ENCODE measurements at regions not wholly inside any gene's neighbourhood (a gene's known extent, or its start where the extent isn't known, plus 50 kb on each side); places are given as distances from the start of the nearest gene placed in this dataset.

- Mint-ChIP-seq H3K36me3 (ENCODE audit: low read depth) (no peaks in the 10 kb centered on the region), H3K27me3 (no peaks in the 10 kb centered on the region), H3K4me1 (ENCODE audit: low read depth) (peaks cover 16% of the 10 kb centered on the region), H3K4me3 (no peak overlapping the region), H3K9me3 (peaks cover 4% of the 10 kb centered on the region), H3K27ac (no peak overlapping the region)
- Histone ChIP-seq H3K9me3 (ENCODE audit: control insufficient read depth in 1 of 2, insufficient read depth in 1 of 2, low read length in 2 of 2) (peaks cover 0 to 3% of the 10 kb centered on the region in 2 experiments), H3K27ac (ENCODE audit: low read depth in 1 of 2, low read length in 2 of 2) (no peak overlapping the region), H3K36me3 (ENCODE audit: insufficient read depth, low read length) (no peaks in the 10 kb centered on the region), H3K27me3 (ENCODE audit: control insufficient read depth in 1 of 2, insufficient read depth in 2 of 2, low read length in 2 of 2) (no peaks in the 10 kb centered on the region), H3K4me3 (ENCODE audit: low read length) (no peak overlapping the region), H3K4me1 (ENCODE audit: insufficient read depth, low read length) (peaks cover 13% of the 10 kb centered on the region)
- ATAC-seq (ENCODE audit: poor library complexity) (no peak), DNase-seq (no peak)
- no peak for TF ChIP-seq CTCF (IDR thresholded peaks at IDR 0.05)
- ChIA-PET POLR2A (interaction anchor here (0.6 kb wide), 1 partner anchor 137 kb away, joined by 3 read pairs; no protein-coding TSS in a partner anchor), CTCF (no interaction called here)
- intact Hi-C loops (cut with DNase I, micrococcal nuclease) = no loop called here
Measured at GRCh38 chr2:136204971-136205370, 87.0 kb upstream of the CXCR4 start.

GRCh38 chr2:136195226-136195625, 77.3 kb upstream of the CXCR4 start:
- Mint-ChIP-seq H3K9me3 (peaks cover 4% of the 10 kb centered on the region), H3K27ac (no peak overlapping the region), H3K4me3 (no peak overlapping the region), H3K27me3 (no peaks in the 10 kb centered on the region), H3K4me1 (ENCODE audit: low read depth) (peaks cover 4% of the 10 kb centered on the region), H3K36me3 (ENCODE audit: low read depth) (no peaks in the 10 kb centered on the region)
- intact Hi-C loops (cut with DNase I, micrococcal nuclease) = no loop called here
- Histone ChIP-seq H3K4me3 (ENCODE audit: low read length) (no peak overlapping the region), H3K36me3 (ENCODE audit: insufficient read depth, low read length) (no peaks in the 10 kb centered on the region), H3K4me1 (ENCODE audit: insufficient read depth, low read length) (no peaks in the 10 kb centered on the region), H3K9me3 (ENCODE audit: control insufficient read depth in 1 of 2, insufficient read depth in 1 of 2, low read length in 2 of 2) (no peaks in the 10 kb centered on the region), H3K27ac (ENCODE audit: low read depth in 1 of 2, low read length in 2 of 2) (no peak overlapping the region), H3K27me3 (ENCODE audit: control insufficient read depth in 1 of 2, insufficient read depth in 2 of 2, low read length in 2 of 2) (no peaks in the 10 kb centered on the region)
- ChIA-PET CTCF (no interaction called here), POLR2A (no interaction called here)
- DNase-seq (no peak), ATAC-seq (ENCODE audit: poor library complexity) (no peak)
- TF ChIP-seq CTCF (IDR thresholded peaks at IDR 0.05) = no peak

GRCh38 chr2:136191041-136191440, 73.1 kb upstream of the CXCR4 start:
- H3K27me3 ChIP-seq (ENCODE audit: control insufficient read depth in 1 of 2, insufficient read depth in 2 of 2, low read length in 2 of 2) = no peaks in the 10 kb centered on the region
- DNase-seq (no peak), ATAC-seq (ENCODE audit: poor library complexity) (no peak)
- H3K36me3 ChIP-seq (ENCODE audit: insufficient read depth, low read length) = no peaks in the 10 kb centered on the region
- no peaks in the 10 kb centered on the region for H3K9me3 Mint-ChIP-seq
- H3K27me3 Mint-ChIP-seq = no peaks in the 10 kb centered on the region
- H3K27ac Mint-ChIP-seq = no peak overlapping the region
- no peaks in the 10 kb centered on the region for H3K9me3 ChIP-seq (ENCODE audit: control insufficient read depth in 1 of 2, insufficient read depth in 1 of 2, low read length in 2 of 2)
- H3K4me3 Mint-ChIP-seq = no peak overlapping the region
- no peaks in the 10 kb centered on the region for H3K4me1 Mint-ChIP-seq (ENCODE audit: low read depth)
- no peaks in the 10 kb centered on the region for H3K4me1 ChIP-seq (ENCODE audit: insufficient read depth, low read length)
- H3K4me3 ChIP-seq (ENCODE audit: low read length) = no peak overlapping the region
- ChIA-PET POLR2A (no interaction called here), CTCF (no interaction called here)
- no peaks in the 10 kb centered on the region for H3K36me3 Mint-ChIP-seq (ENCODE audit: low read depth)
- no peak for TF ChIP-seq CTCF (IDR thresholded peaks at IDR 0.05)
- intact Hi-C loops (cut with DNase I, micrococcal nuclease) = no loop called here
- H3K27ac ChIP-seq (ENCODE audit: low read depth in 1 of 2, low read length in 2 of 2) = no peak overlapping the region
